ENCODE measurements at regions not wholly inside any gene's neighbourhood (a gene's known extent, or its start where the extent isn't known, plus 50 kb on each side); places are given as distances from the start of the nearest gene placed in this dataset.

GRCh38 chr6:8203337-8203736 lies 101.0 kb upstream of the EEF1E1 start:
- Histone ChIP-seq H3K27me3 (ENCODE audit: insufficient read depth, poor library complexity, severe bottlenecking) (no peaks in the 10 kb centered on the region), H3K4me3 (replicated peaks; ENCODE audit: insufficient read depth, low read length) (no peak overlapping the region), H3K27ac (replicated peaks) (no peak overlapping the region)
- no peak for DNase-seq (ENCODE audit: low read depth in 1 of 2, low spot score in 1 of 2)
- TF ChIP-seq REST (IDR thresholded peaks at IDR 0.05; ENCODE audit: insufficient replicate concordance, low read depth) (no peak), POLR2AphosphoS5 (IDR thresholded peaks at IDR 0.05; ENCODE audit: low read depth) (no peak), SPI1 (IDR thresholded peaks at IDR 0.05; ENCODE audit: borderline replicate concordance, low read depth) (no peak), GABPA (IDR thresholded peaks at IDR 0.05; ENCODE audit: low read depth) (no peak), CTCF (IDR thresholded peaks at IDR 0.05; ENCODE audit: insufficient read depth, low read length) (no peak)

- TF ChIP-seq POLR2AphosphoS5 (IDR thresholded peaks at IDR 0.05; ENCODE audit: low read depth) = no peak
- no peak for TF ChIP-seq GABPA (IDR thresholded peaks at IDR 0.05; ENCODE audit: low read depth)
- TF ChIP-seq REST (IDR thresholded peaks at IDR 0.05; ENCODE audit: insufficient replicate concordance, low read depth) = no peak
- no peak for TF ChIP-seq SPI1 (IDR thresholded peaks at IDR 0.05; ENCODE audit: borderline replicate concordance, low read depth)
- TF ChIP-seq CTCF (IDR thresholded peaks at IDR 0.05; ENCODE audit: insufficient read depth, low read length) = no peak
- no peaks in the 10 kb centered on the region for H3K27me3 ChIP-seq (ENCODE audit: insufficient read depth, poor library complexity, severe bottlenecking)
- H3K4me3 ChIP-seq (replicated peaks; ENCODE audit: insufficient read depth, low read length) = no peak overlapping the region
- DNase-seq (ENCODE audit: low read depth in 1 of 2, low spot score in 1 of 2) = no peak
- H3K27ac ChIP-seq (replicated peaks) = no peak overlapping the region
These were observed 99.3 kb upstream of the EEF1E1 start for GRCh38 chr6:8201679-8202078.

- H3K27me3 ChIP-seq (ENCODE audit: insufficient read depth, poor library complexity, severe bottlenecking) = no peaks in the 10 kb centered on the region
- DNase-seq (ENCODE audit: low read depth in 1 of 2, low spot score in 1 of 2) = no peak
These were observed 97.9 kb upstream of the EEF1E1 start for GRCh38 chr6:8200255-8200654.

More at GRCh38 chr6:8200255-8200654, 97.9 kb upstream of the EEF1E1 start:
- TF ChIP-seq REST (IDR thresholded peaks at IDR 0.05; ENCODE audit: insufficient replicate concordance, low read depth) = no peak
- TF ChIP-seq POLR2AphosphoS5 (IDR thresholded peaks at IDR 0.05; ENCODE audit: low read depth) = no peak
- TF ChIP-seq SPI1 (IDR thresholded peaks at IDR 0.05; ENCODE audit: borderline replicate concordance, low read depth) = no peak
- no peak for TF ChIP-seq GABPA (IDR thresholded peaks at IDR 0.05; ENCODE audit: low read depth)
- no peak for TF ChIP-seq CTCF (IDR thresholded peaks at IDR 0.05; ENCODE audit: insufficient read depth, low read length)
- no peak overlapping the region for H3K4me3 ChIP-seq (replicated peaks; ENCODE audit: insufficient read depth, low read length)
- H3K27ac ChIP-seq (replicated peaks) = no peak overlapping the region

Measured in HL-60 (cell line).